ENCODE measurements at regions not wholly inside any gene's neighbourhood (a gene's known extent, or its start where the extent isn't known, plus 50 kb on each side); places are given as distances from the start of the nearest gene placed in this dataset.
"Not testable (repeated sequence)": the region's sequence is repeated elsewhere in the genome, so short reads cannot be mapped to it uniquely, and the experiment has no call there.

DNA sequence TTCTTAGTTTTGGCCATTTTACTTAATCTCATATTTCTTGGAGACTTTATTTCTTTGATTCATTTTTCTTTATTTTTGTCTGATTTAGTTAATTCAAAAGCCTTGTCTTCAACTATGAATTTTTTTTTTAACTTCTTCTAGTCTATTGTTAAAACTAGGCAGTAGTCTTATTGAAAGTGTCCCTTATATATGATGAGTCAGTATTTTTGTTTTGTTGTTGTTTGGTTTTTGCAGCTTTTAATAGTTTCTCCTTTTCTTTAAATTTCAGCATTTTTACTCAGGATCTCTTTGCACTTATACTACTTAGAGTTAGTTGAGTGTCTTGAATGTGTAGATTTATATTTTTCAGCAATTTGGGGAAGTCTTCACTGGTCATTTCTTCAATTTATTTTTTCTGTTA is 758.5 kb upstream of the CDH8 start:
- Histone ChIP-seq H3K9me3 (no peaks in the 10 kb centered on the region), H3K27ac (no peak overlapping the region), H3K4me1 (no peaks in the 10 kb centered on the region), H3K36me3 (no peaks in the 10 kb centered on the region), H3K4me3 (no peak overlapping the region), H3K27me3 (no peaks in the 10 kb centered on the region)
- intact Hi-C loops (cut with DNase I; ENCODE audit: low total_unique reads), result no loop called here
- no peak for DNase-seq
- TF ChIP-seq, protein P1, sequence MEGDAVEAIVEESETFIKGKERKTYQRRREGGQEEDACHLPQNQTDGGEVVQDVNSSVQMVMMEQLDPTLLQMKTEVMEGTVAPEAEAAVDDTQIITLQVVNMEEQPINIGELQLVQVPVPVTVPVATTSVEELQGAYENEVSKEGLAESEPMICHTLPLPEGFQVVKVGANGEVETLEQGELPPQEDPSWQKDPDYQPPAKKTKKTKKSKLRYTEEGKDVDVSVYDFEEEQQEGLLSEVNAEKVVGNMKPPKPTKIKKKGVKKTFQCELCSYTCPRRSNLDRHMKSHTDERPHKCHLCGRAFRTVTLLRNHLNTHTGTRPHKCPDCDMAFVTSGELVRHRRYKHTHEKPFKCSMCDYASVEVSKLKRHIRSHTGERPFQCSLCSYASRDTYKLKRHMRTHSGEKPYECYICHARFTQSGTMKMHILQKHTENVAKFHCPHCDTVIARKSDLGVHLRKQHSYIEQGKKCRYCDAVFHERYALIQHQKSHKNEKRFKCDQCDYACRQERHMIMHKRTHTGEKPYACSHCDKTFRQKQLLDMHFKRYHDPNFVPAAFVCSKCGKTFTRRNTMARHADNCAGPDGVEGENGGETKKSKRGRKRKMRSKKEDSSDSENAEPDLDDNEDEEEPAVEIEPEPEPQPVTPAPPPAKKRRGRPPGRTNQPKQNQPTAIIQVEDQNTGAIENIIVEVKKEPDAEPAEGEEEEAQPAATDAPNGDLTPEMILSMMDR (IDR thresholded peaks at IDR 0.05), result no peak
- no peak for TF ChIP-seq POLR2A (IDR thresholded peaks at IDR 0.05)

DNA sequence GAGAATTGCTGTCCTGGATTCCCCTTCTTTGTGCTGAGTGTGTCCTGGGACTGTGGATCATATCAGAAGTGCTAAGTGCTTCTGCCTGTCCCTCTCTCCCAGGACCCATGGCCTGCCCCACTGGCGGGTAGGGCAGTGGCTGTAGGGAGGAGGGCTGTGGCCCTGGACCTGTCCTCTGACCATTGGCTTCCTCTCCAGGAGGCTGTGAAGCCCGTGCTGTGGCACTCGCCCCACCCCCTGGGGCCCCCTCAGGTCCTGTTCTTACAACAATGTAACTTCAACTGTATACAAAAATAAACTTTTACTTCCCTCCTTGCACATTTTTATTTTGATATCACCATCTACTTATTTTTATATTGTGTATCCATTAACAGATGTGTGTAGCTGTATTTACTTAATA is 743.8 kb upstream of the CDH8 start:
- H3K4me3 ChIP-seq; H3K27me3 ChIP-seq; H3K9me3 ChIP-seq; H3K27ac ChIP-seq; DNase-seq; H3K4me1 ChIP-seq; H3K36me3 ChIP-seq; intact Hi-C loops (cut with DNase I; ENCODE audit: low total_unique reads): not testable (repeated sequence)

DNA sequence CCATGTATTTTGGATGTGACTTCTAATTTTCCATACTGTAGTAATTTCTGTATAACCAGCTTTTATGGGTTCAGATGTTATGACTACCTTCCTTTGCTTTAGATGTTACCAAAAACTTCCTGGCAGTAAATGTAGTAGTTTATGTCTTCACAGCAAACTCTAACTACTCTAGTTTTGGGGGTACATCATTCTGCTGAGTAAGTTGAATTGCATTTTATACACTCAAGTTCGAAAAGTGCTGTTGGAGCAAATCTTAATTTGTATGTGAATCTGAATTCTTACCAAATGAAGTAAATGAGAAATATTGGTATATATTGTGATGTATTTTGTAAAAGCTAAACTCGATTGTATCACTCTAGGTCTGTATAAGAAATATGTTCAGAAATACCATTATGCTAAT is 728.3 kb upstream of the CDH8 start:
- Histone ChIP-seq H3K4me1 (no peaks in the 10 kb centered on the region), H3K36me3 (no peaks in the 10 kb centered on the region), H3K27ac (no peak overlapping the region), H3K9me3 (no peaks in the 10 kb centered on the region), H3K4me3 (no peak overlapping the region), H3K27me3 (no peaks in the 10 kb centered on the region)
- intact Hi-C loops (cut with DNase I; ENCODE audit: low total_unique reads), result no loop called here
- TF ChIP-seq, protein P1 (IDR thresholded peaks at IDR 0.05), result no peak
- no peak for TF ChIP-seq POLR2A (IDR thresholded peaks at IDR 0.05)
- DNase-seq, result no peak

DNA sequence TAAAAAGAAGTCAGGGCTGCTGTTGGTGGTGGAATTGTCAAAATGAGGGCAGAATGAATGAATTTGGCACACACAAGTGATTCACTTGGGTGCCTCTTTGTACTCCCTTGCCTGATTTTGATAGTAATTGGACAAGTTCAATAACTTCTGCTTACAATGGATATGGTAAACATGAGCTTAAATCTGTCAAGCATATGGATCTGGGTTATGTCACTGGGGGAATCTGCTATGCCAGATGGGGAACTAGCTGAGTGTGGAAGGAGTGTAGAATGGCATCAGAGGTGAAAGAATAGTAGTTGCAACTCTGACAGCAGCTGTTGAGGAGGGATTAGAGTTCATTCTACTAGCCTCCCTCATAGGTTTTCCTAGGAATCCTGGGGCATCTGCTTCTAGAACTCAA is 724.2 kb upstream of the CDH8 start:
- Histone ChIP-seq H3K27me3 (no peaks in the 10 kb centered on the region), H3K36me3 (no peaks in the 10 kb centered on the region), H3K27ac (no peak overlapping the region), H3K9me3 (no peaks in the 10 kb centered on the region), H3K4me1 (no peaks in the 10 kb centered on the region), H3K4me3 (no peak overlapping the region)
- TF ChIP-seq POLR2A (IDR thresholded peaks at IDR 0.05), result no peak
- TF ChIP-seq, protein P1 (IDR thresholded peaks at IDR 0.05), result no peak
- intact Hi-C loops (cut with DNase I; ENCODE audit: low total_unique reads), result no loop called here
- no peak for DNase-seq

DNA sequence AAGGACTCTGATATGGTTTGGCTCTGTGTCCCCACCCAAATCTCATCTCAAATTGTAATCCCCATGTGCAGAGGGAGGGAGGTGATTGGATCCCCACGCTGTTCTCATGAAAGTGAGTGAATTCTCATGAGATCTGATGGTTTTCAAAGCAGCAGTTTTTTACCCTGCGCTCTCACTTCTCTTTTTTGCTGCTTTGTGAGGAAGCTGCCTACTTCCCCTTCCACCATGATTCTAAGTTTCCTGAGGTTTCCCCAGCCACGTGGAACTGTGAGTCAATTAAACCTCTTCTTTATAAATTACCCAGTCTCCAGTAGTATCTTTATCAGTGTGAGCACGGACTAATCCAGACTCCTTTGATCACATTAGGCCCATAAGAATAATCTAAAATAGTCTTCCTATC is 719.7 kb upstream of the CDH8 start:
- no peak for TF ChIP-seq POLR2A (IDR thresholded peaks at IDR 0.05)
- TF ChIP-seq, protein P1 (IDR thresholded peaks at IDR 0.05), result no peak
- intact Hi-C loops (cut with DNase I; ENCODE audit: low total_unique reads), result no loop called here
- Histone ChIP-seq H3K4me1 (no peaks in the 10 kb centered on the region), H3K27me3 (no peaks in the 10 kb centered on the region), H3K4me3 (no peak overlapping the region), H3K36me3 (no peaks in the 10 kb centered on the region), H3K9me3 (no peaks in the 10 kb centered on the region), H3K27ac (no peak overlapping the region)
- no peak for DNase-seq

DNA sequence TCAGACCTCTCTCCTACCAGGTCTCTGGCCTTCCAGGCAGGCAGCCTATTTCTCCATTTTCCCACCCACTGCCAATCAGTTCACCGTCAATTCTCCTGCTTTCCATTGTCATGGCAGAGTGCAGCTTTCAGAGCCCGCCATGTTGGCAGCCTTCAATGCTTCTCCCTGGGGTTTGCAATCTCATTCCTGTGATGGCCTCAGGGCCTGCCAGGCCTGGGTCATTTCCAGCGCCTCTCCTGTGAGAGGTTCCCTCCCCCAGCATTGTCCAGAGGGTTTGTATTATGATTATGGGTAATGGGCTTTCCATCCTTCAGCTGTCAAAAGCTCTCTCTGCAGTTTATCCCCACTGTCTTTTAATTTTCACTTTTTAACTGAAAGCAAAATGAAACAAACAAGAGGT is 716.6 kb upstream of the CDH8 start:
- intact Hi-C loops (cut with DNase I; ENCODE audit: low total_unique reads), result no loop called here
- TF ChIP-seq POLR2A (IDR thresholded peaks at IDR 0.05), result no peak
- TF ChIP-seq, protein P1 (IDR thresholded peaks at IDR 0.05), result no peak

More for the DNA sequence above, 716.6 kb upstream of the CDH8 start:
- Histone ChIP-seq H3K36me3 (no peaks in the 10 kb centered on the region), H3K27ac (no peak overlapping the region), H3K9me3 (no peaks in the 10 kb centered on the region), H3K4me3 (no peak overlapping the region), H3K4me1 (no peaks in the 10 kb centered on the region), H3K27me3 (no peaks in the 10 kb centered on the region)
- no peak for DNase-seq

Measured in uterus (tissue), 3 donors.